ENCODE measurements at regions not wholly inside any gene's neighbourhood (a gene's known extent, or its start where the extent isn't known, plus 50 kb on each side); places are given as distances from the start of the nearest gene placed in this dataset.
"Not testable (repeated sequence)": the region's sequence is repeated elsewhere in the genome, so short reads cannot be mapped to it uniquely, and the experiment has no call there.

GRCh38 chr20:22522701-22523100 lies 61.7 kb downstream of the FOXA2 start:
- DNase-seq: no peak
- no peaks in the 10 kb centered on the region for H3K36me3 Mint-ChIP-seq
- Histone ChIP-seq H3K27me3 (ENCODE audit: insufficient read depth, low read length) (no peaks in the 10 kb centered on the region), H3K27ac (ENCODE audit: low read depth, low read length) (no peak overlapping the region), H3K9me3 (ENCODE audit: control insufficient read depth in 1 of 2, low read length in 2 of 2) (no peaks in the 10 kb centered on the region), H3K36me3 (ENCODE audit: insufficient read depth, low read length) (no peaks in the 10 kb centered on the region), H3K4me3 (ENCODE audit: low read length in 2 of 2) (no peak overlapping the region), H3K4me1 (ENCODE audit: insufficient read depth, low read length) (no peaks in the 10 kb centered on the region)
- H3K27me3 Mint-ChIP-seq: no peaks in the 10 kb centered on the region
- H3K9me3 Mint-ChIP-seq: peaks cover 0 to 12% (median 6%) of the 10 kb centered on the region in 8 donors
- ChIA-PET CTCF (ENCODE audit: partially characterized antibody) (no interaction called here), POLR2A (ENCODE audit: partially characterized antibody) (no interaction called here)
- no peaks in the 10 kb centered on the region for H3K4me1 Mint-ChIP-seq
- H3K27ac Mint-ChIP-seq: no peak overlapping the region
- intact Hi-C loops (cut with micrococcal nuclease): no loop called here
- H3K4me3 Mint-ChIP-seq: no peak overlapping the region

- H3K4me1 ChIP-seq (ENCODE audit: insufficient read depth, low read length); H3K36me3 Mint-ChIP-seq; intact Hi-C loops (cut with micrococcal nuclease); H3K36me3 ChIP-seq (ENCODE audit: insufficient read depth, low read length); POLR2A ChIA-PET (ENCODE audit: partially characterized antibody); H3K9me3 ChIP-seq (ENCODE audit: control insufficient read depth in 1 of 2, low read length in 2 of 2); DNase-seq; H3K27me3 Mint-ChIP-seq; H3K27ac ChIP-seq (ENCODE audit: low read depth, low read length); H3K4me3 ChIP-seq (ENCODE audit: low read length in 2 of 2); H3K4me1 Mint-ChIP-seq; H3K4me3 Mint-ChIP-seq; H3K27ac Mint-ChIP-seq; H3K27me3 ChIP-seq (ENCODE audit: insufficient read depth, low read length): not testable (repeated sequence)
- peaks cover 0 to 12% (median 6%) of the 10 kb centered on the region in 8 donors for H3K9me3 Mint-ChIP-seq
- CTCF ChIA-PET (ENCODE audit: partially characterized antibody): interaction anchor here (0.7 kb wide), 1 partner anchor 1038 kb away, joined by 4 read pairs; no protein-coding TSS in a partner anchor
Observed at GRCh38 chr20:22521940-22522339, 62.4 kb downstream of the FOXA2 start.

DNA sequence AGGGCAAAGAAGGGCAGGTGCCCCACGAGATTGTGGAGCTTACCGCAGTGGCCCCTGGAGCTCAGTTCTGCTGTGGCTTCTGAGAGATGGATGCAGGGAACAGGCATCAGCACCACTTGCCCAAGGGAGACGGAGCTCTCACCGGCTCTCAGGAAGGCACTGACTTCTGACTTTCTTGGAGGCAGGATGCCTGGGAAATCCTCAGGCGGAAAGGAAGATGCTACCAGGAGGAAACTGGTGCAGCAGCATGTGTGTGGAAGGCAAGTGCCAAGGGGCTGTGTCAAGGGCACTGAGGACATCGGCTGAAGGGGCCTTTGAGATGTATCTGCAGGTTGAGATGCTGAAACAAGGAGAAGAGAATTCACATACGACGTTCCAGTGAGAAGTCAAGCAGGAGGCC lies 64.0 kb downstream of the FOXA2 start:
- H3K36me3 Mint-ChIP-seq: no peaks in the 10 kb centered on the region
- intact Hi-C loops (cut with micrococcal nuclease): no loop called here
- no peak for DNase-seq
- ChIA-PET POLR2A (ENCODE audit: partially characterized antibody) (no interaction called here), CTCF (ENCODE audit: partially characterized antibody) (no interaction called here)
- Histone ChIP-seq H3K9me3 (ENCODE audit: control insufficient read depth in 1 of 2, low read length in 2 of 2) (no peaks in the 10 kb centered on the region), H3K27ac (ENCODE audit: low read depth, low read length) (no peak overlapping the region), H3K36me3 (ENCODE audit: insufficient read depth, low read length) (no peaks in the 10 kb centered on the region), H3K27me3 (ENCODE audit: insufficient read depth, low read length) (no peaks in the 10 kb centered on the region), H3K4me3 (ENCODE audit: low read length in 2 of 2) (no peak overlapping the region), H3K4me1 (ENCODE audit: insufficient read depth, low read length) (no peaks in the 10 kb centered on the region)
- peaks cover 0 to 11% (median 4%) of the 10 kb centered on the region in 8 donors for H3K9me3 Mint-ChIP-seq
- H3K27ac Mint-ChIP-seq: peak overlapping the region in 1 of 7 donors; percentile 11
- H3K27me3 Mint-ChIP-seq: no peaks in the 10 kb centered on the region
- H3K4me1 Mint-ChIP-seq: no peaks in the 10 kb centered on the region
- H3K4me3 Mint-ChIP-seq: no peak overlapping the region

GRCh38 chr20:22515264-22515663 lies 69.1 kb downstream of the FOXA2 start:
- Histone ChIP-seq H3K27me3 (ENCODE audit: insufficient read depth, low read length) (no peaks in the 10 kb centered on the region), H3K4me1 (ENCODE audit: insufficient read depth, low read length) (no peaks in the 10 kb centered on the region), H3K27ac (ENCODE audit: low read depth, low read length) (no peak overlapping the region), H3K36me3 (ENCODE audit: insufficient read depth, low read length) (no peaks in the 10 kb centered on the region), H3K9me3 (ENCODE audit: control insufficient read depth in 1 of 2, low read length in 2 of 2) (no peaks in the 10 kb centered on the region), H3K4me3 (ENCODE audit: low read length in 2 of 2) (no peak overlapping the region)
- H3K36me3 Mint-ChIP-seq: no peaks in the 10 kb centered on the region
- peaks cover 0 to 12% (median 0%) of the 10 kb centered on the region in 8 donors for H3K9me3 Mint-ChIP-seq
- POLR2A ChIA-PET (ENCODE audit: partially characterized antibody): no interaction called here
- no peak for DNase-seq
- H3K4me3 Mint-ChIP-seq: no peak overlapping the region
- H3K27ac Mint-ChIP-seq: no peak overlapping the region
- CTCF ChIA-PET (ENCODE audit: partially characterized antibody): no interaction called here
- no peaks in the 10 kb centered on the region for H3K27me3 Mint-ChIP-seq
- H3K4me1 Mint-ChIP-seq: no peaks in the 10 kb centered on the region
- intact Hi-C loops (cut with micrococcal nuclease): no loop called here

GRCh38 chr20:22513574-22513973 lies 70.8 kb downstream of the FOXA2 start:
- no peaks in the 10 kb centered on the region for H3K27me3 Mint-ChIP-seq
- H3K27ac Mint-ChIP-seq: no peak overlapping the region
- ChIA-PET POLR2A (ENCODE audit: partially characterized antibody) (no interaction called here), CTCF (ENCODE audit: partially characterized antibody) (no interaction called here)
- H3K4me3 ChIP-seq (ENCODE audit: low read length in 2 of 2): no peak overlapping the region
- no peaks in the 10 kb centered on the region for H3K36me3 Mint-ChIP-seq
- H3K4me3 Mint-ChIP-seq: no peak overlapping the region
- H3K9me3 Mint-ChIP-seq: peaks cover 0 to 13% (median 4%) of the 10 kb centered on the region in 8 donors
- H3K27me3 ChIP-seq (ENCODE audit: insufficient read depth, low read length): no peaks in the 10 kb centered on the region
- no peak for DNase-seq
- no peaks in the 10 kb centered on the region for H3K4me1 ChIP-seq (ENCODE audit: insufficient read depth, low read length)
- H3K27ac ChIP-seq (ENCODE audit: low read depth, low read length): no peak overlapping the region
- H3K9me3 ChIP-seq (ENCODE audit: control insufficient read depth in 1 of 2, low read length in 2 of 2): no peaks in the 10 kb centered on the region
- no peaks in the 10 kb centered on the region for H3K4me1 Mint-ChIP-seq
- intact Hi-C loops (cut with micrococcal nuclease): no loop called here
- no peaks in the 10 kb centered on the region for H3K36me3 ChIP-seq (ENCODE audit: insufficient read depth, low read length)

GRCh38 chr20:22512911-22513489 lies 71.4 kb downstream of the FOXA2 start:
- peaks cover 0 to 13% (median 4%) of the 10 kb centered on the region in 8 donors for H3K9me3 Mint-ChIP-seq
- no peaks in the 10 kb centered on the region for H3K4me1 Mint-ChIP-seq
- Histone ChIP-seq H3K36me3 (ENCODE audit: insufficient read depth, low read length) (no peaks in the 10 kb centered on the region), H3K27ac (ENCODE audit: low read depth, low read length) (no peak overlapping the region), H3K27me3 (ENCODE audit: insufficient read depth, low read length) (no peaks in the 10 kb centered on the region), H3K4me3 (ENCODE audit: low read length in 2 of 2) (no peak overlapping the region), H3K4me1 (ENCODE audit: insufficient read depth, low read length) (no peaks in the 10 kb centered on the region), H3K9me3 (ENCODE audit: control insufficient read depth in 1 of 2, low read length in 2 of 2) (no peaks in the 10 kb centered on the region)
- intact Hi-C loops (cut with micrococcal nuclease): no loop called here
- no peaks in the 10 kb centered on the region for H3K36me3 Mint-ChIP-seq
- ChIA-PET CTCF (ENCODE audit: partially characterized antibody) (no interaction called here), POLR2A (ENCODE audit: partially characterized antibody) (no interaction called here)
- H3K27me3 Mint-ChIP-seq: no peaks in the 10 kb centered on the region
- no peak overlapping the region for H3K4me3 Mint-ChIP-seq
- DNase-seq: no peak
- H3K27ac Mint-ChIP-seq: no peak overlapping the region

GRCh38 chr20:22511943-22512910 lies 72.1 kb downstream of the FOXA2 start:
- H3K4me1 Mint-ChIP-seq: no peaks in the 10 kb centered on the region
- ChIA-PET CTCF (ENCODE audit: partially characterized antibody) (no interaction called here), POLR2A (ENCODE audit: partially characterized antibody) (no interaction called here)
- no peaks in the 10 kb centered on the region for H3K27me3 ChIP-seq (ENCODE audit: insufficient read depth, low read length)
- no peaks in the 10 kb centered on the region for H3K36me3 ChIP-seq (ENCODE audit: insufficient read depth, low read length)
- no peak overlapping the region for H3K4me3 ChIP-seq (ENCODE audit: low read length in 2 of 2)
- H3K27ac Mint-ChIP-seq: no peak overlapping the region
- no peaks in the 10 kb centered on the region for H3K4me1 ChIP-seq (ENCODE audit: insufficient read depth, low read length)
- peaks cover 0 to 13% (median 4%) of the 10 kb centered on the region in 8 donors for H3K9me3 Mint-ChIP-seq
- no peak for DNase-seq
- intact Hi-C loops (cut with micrococcal nuclease): no loop called here
- no peaks in the 10 kb centered on the region for H3K9me3 ChIP-seq (ENCODE audit: control insufficient read depth in 1 of 2, low read length in 2 of 2)
- H3K36me3 Mint-ChIP-seq: no peaks in the 10 kb centered on the region
- H3K27me3 Mint-ChIP-seq: no peaks in the 10 kb centered on the region
- no peak overlapping the region for H3K4me3 Mint-ChIP-seq
- no peak overlapping the region for H3K27ac ChIP-seq (ENCODE audit: low read depth, low read length)

Data from CD4-positive, alpha-beta memory T cell (primary cell).